RCC 7860 (cell line): ENCODE measurements at regions not wholly inside any gene's neighbourhood (a gene's known extent, or its start where the extent isn't known, plus 50 kb on each side); places are given as distances from the start of the nearest gene placed in this dataset.

Experiments
- DNase-seq: peaks from one replicate; pipeline ENCODE4 v3.0.0-alpha.2; 2015; ENCODE audit warnings: low spot score
- FAIRE-seq: peaks from 2 replicates; lab custom pipeline; 2012; peaks lifted over from hg19 to GRCh38; lab: Jason Lieb, UNC

DNA sequence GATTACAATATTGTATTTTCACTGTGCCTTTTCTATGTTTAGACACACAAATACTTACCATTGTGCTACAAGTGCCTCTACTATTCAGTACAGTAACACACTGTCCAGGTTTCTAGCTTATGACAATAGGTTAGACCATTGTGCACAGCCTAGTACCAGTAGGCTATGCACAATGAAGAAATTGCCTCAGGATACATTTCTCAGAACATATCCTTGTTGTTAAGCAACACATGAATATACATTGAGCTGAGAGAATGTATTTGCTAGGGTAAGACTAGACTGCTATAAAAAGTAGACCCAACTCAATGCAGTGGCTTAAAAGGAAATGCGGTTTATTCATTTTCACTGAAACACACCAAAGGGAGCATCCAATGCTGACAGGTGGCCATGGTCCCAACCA, 285.1 kb downstream of the HS3ST3A1 start:
- FAIRE-seq (no peak), DNase-seq (no peak)

DNA sequence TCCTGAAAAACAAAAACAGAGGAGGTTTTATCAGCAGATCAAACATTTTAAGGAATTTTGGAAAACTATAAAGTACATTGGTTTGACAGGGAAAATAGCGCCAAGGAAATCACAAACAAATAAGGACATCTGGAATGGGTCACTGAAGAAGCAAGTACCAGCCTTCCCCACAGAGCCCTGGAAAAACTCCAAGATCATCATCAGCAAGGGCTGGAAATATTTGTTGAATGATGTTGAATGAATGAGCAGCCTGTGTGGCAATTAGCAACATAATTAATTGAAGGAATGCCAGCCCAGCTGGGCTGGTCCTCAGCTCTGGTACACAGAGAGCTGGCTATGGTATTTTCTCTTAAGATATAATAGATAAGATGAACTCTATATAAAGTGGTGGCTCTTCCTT, 290.4 kb downstream of the HS3ST3A1 start:
- no peak for DNase-seq
- FAIRE-seq = no peak

GRCh38 chr17:13310858-13311257, 290.9 kb downstream of the HS3ST3A1 start:
- no peak for FAIRE-seq
- no peak for DNase-seq

- peak; percentile 67 for DNase-seq
- peak; percentile 43 for FAIRE-seq
These were observed 288.6 kb upstream of the ELAC2 start for GRCh38 chr17:13306310-13306962.

DNA sequence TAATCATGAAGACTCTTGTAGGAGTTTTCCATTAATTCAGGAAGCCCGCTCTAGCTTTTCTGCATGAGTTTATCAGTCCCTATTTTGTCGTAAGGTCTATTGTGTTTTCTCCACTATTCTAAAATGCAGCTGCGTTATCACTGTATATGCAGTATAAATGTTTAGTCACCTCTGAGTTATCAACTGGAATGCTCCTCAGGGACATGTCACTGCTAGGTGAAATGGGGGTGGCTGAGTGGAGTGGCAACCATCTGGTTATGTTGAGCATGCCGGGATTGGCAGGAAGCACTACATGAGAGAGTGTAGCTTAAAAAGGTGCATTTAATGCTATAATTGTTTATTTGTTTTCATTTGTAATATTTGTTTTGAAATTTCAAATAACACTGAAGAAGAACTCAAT, 285.2 kb upstream of the ELAC2 start:
- no peak for FAIRE-seq
- DNase-seq = no peak

DNA sequence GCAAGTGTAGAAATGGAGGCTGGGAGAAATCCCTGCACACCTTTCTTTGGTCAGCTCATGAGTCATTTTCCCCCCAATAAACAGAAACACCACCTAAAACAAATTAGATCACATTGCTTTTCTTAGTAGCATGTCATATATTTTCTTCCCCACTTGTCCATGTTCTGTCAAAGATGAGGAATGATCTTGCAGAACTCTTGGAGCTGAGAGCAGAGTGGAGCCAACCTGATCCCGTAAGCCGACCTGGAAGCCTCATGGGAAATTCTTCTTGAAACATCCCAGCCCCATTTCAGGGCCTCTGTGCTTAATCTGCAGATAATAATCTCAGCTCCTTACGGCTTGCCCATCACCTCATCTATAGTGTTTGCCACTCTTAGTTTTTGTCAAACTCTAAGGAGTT, 284.6 kb upstream of the ELAC2 start:
- FAIRE-seq (no peak), DNase-seq (no peak)

GRCh38 chr17:13297183-13297582, 279.4 kb upstream of the ELAC2 start:
- FAIRE-seq (no peak), DNase-seq (no peak)

DNA sequence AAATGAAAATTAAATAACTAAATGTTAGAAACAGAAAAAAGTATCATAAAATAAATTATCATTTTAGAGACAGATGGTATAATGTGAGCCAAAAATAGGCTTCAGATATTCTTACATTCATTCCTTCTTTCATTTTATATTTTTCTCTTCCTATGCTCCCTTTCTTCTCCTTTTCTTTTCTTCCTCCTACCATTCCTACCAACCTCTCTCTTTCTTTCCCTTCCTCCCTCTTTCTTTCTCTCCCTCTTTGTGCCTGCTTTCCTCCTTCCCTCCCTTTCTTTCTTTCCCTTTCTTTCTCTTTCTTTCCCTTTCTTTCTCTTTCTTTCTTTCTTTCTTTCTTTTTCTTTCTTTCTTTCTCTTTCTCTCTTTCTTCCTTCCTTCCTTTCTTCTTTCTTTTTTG, 275.6 kb upstream of the ELAC2 start:
- FAIRE-seq (no peak), DNase-seq (no peak)

- DNase-seq (no peak), FAIRE-seq (no peak)
These were observed 274.5 kb upstream of the ELAC2 start for GRCh38 chr17:13292291-13292690.

GRCh38 chr17:13288248-13288647, 270.4 kb upstream of the ELAC2 start:
- FAIRE-seq = no peak
- no peak for DNase-seq

DNA sequence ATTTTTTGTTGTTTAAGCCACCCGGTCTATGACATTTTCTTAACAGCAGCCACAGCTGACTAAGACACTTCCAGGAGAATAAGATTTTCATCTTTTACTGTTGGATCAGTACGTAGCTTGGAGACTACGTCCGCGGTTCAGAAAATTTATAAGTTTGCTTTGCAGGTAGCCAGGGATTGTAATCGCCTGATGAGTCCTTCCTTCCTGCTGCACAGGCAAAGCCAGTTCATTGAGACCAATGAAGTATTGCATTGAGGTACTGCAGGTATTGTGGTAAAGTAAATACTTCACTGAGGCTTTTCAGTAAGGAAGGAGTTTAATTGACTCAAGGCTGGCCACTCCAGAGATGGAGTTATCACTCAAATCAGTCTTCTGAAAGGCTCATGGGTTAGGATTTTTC, 269.4 kb upstream of the ELAC2 start:
- DNase-seq (no peak), FAIRE-seq (no peak)

DNA sequence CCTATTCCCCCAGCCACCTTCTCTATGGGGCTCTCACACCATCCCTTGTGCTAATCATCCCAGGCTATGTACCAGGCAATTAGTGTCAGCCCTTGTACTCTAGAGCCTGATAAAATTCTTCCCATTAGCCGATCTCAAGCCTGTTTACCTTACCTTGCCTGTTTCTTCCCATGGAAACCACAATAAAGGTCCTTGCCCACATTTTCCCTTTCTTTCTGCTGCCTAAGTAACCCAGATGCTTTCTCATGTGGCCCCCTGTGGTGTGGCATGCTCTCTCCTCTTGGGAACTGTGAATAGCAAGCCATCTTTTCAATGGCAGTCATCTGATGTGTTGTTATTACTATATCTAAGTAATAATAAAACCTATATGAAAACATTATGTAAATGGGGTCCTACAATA, 265.8 kb upstream of the ELAC2 start:
- DNase-seq = no peak
- FAIRE-seq = no peak

DNA sequence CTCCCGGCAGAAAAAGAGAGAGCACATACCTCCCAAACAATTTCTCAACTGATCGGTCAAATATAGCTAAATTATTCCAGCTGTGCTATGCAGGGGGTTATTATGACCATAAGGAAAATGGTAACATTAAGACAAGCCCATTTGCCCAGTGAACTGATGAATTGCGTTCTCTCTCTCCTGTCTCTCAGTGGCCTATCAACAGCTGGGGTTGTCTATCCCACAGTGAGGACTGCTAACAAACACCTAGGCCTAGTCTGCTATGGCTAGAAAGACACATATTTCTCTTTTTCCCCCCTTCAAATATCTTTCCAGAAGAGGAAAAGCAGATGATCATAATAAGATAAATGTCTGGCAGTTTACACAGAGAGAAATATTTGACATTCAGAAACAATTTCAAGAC, 263.8 kb upstream of the ELAC2 start:
- DNase-seq (no peak), FAIRE-seq (no peak)

GRCh38 chr17:13273806-13274205, 256.0 kb upstream of the ELAC2 start:
- DNase-seq = no peak

DNA sequence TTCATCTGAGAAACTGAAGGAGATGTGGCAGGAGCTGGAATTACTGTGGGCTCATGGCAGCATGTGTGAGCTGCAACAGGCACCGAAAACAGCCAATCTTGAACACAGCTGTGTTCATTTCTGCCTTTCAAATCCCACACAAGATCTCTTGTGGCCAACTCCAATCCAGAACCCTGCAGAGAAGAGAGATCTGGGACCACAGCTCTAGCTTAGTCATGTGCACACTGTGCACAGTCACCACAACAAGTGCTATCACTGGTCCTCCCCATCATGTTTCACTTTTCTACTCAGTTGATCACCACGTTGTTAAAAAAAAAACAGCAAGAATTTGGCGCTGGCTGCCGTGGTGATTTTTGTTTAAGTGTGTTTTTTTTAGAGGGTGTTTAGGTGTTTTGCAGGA, 254.5 kb upstream of the ELAC2 start:
- no peak for FAIRE-seq
- DNase-seq = no peak

More at GRCh38 chr17:13273806-13274205, 256.0 kb upstream of the ELAC2 start:
- no peak for FAIRE-seq

DNA sequence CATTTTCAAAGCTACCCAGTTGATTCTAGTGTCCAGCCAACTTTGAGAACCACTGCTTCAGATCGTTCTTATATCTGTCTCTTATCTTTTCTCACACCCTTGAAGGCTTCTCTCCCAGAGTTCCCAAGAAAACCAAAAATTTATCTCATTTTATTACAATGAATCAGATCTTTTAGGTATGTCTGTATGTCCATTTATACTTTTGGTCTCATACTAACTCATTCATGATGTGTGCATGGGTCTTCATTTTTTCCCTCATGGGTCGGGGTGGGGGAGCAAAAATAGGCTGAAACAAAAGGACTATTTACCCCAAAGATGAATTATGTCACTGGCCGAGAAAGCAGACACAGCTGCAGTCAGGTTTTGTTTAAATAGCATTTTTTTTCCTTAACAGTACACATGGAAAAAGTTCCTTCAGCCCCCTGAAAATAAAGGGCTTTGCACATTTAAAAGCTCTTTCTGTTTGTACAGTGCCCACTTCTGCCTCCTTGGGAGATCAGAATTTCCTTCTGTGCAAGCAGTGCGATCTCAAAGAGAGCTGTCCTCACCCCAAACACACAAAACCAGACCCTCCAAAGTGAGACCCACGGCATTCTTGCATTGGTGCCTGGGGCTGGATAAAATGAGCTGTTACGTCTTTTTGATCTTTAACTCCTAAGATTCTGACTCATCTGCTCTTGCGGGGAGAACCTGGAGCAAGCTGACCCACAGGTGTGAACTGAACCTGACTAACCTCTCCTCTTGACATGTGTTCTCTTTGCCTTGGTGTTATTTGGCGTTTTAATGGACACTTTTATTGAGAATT, 251.2 kb upstream of the ELAC2 start:
- DNase-seq = no peak

GRCh38 chr17:13266606-13267005, 248.8 kb upstream of the ELAC2 start:
- no peak for DNase-seq
- FAIRE-seq = no peak

More for the DNA sequence above, 251.2 kb upstream of the ELAC2 start:
- FAIRE-seq = no peak

- FAIRE-seq (no peak), DNase-seq (no peak)
These were observed 247.5 kb upstream of the ELAC2 start for GRCh38 chr17:13265311-13265710.

GRCh38 chr17:13263746-13264145, 245.9 kb upstream of the ELAC2 start:
- no peak for DNase-seq
- no peak for FAIRE-seq

DNA sequence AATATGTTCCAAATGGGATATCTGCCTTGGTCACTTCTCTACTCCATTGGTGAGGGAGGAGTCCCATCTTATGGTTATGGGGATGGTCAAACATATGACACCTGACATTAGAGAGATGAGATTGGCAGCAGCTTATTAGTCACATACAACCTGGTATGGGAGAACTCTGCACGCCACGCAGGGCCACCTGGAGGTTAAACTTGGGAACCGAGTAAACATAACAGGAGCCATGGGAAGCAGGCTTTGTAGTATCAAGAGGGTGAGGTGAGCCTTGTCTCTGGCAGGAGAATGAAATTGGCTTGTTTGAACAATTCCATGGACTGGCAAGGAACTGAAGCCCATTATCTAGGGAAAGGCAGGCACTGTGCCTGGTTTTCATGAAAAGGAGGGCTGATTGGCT, 238.7 kb upstream of the ELAC2 start:
- DNase-seq = no peak
- FAIRE-seq = no peak

DNA sequence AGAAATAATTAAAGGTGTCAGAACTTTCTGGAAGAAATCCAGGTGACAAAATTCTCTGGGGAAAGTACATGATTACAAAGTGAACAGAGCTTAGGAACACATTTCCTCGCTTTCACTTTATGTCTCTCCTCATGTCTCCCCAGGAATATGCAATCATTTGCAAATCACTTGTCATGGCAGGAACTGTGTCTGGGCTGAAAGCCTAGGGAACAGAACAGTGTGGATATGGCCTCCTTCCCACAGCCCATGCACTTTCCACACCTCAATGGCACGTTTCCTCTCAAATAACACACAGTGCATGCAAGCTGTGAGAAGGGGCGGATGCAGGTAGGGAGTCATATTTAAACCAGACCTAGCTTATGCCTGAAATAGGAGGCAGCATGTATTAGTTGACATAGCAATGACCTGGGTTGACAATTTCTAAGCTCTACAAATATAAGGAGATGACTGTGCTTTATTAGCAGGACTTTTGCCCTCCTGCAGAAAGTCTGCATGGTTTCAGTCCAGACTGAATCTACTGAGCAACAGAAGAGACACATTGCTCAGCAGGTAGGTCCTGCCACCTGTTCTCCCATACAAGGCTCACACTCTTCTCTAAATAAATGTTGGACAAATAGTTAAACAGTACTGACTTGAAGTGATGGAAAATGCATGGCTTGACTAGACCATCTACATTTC, 236.0 kb upstream of the ELAC2 start:
- FAIRE-seq (no peak), DNase-seq (no peak)

- no peak for DNase-seq
- no peak for FAIRE-seq
These were observed 226.7 kb upstream of the ELAC2 start for GRCh38 chr17:13244513-13244912.
